GM19467 (cell line): ENCODE measurements at regions not wholly inside any gene's neighbourhood (a gene's known extent, or its start where the extent isn't known, plus 50 kb on each side); places are given as distances from the start of the nearest gene placed in this dataset.

ENCODE experiments used
- ATAC-seq: cut with Tn5 transposase; IDR thresholded peaks from one replicate; pipeline ENCODE4 v1.9.1; 2021; ENCODE audit warnings: mild to moderate bottlenecking, moderate library complexity; ENCODE audit not compliant: unreplicated experiment

GRCh38 chr17:34099859-34100515 is 155.1 kb upstream of the CCL2 start:
- no peak for ATAC-seq

GRCh38 chr17:34107019-34107418 is 148.1 kb upstream of the CCL2 start:
- no peak for ATAC-seq

GRCh38 chr17:34110315-34110714 is 144.8 kb upstream of the CCL2 start:
- no peak for ATAC-seq

GRCh38 chr17:34113089-34113488 is 142.0 kb upstream of the CCL2 start:
- ATAC-seq, result no peak

GRCh38 chr17:34114174-34114573 is 140.9 kb upstream of the CCL2 start:
- ATAC-seq, result no peak

- no peak for ATAC-seq
These were observed 138.8 kb upstream of the CCL2 start for GRCh38 chr17:34116306-34116705.

- ATAC-seq, result no peak
These were observed 137.8 kb upstream of the CCL2 start for GRCh38 chr17:34117332-34117731.

GRCh38 chr17:34117811-34118210 is 137.3 kb upstream of the CCL2 start:
- ATAC-seq, result no peak

- no peak for ATAC-seq
These were observed 136.5 kb upstream of the CCL2 start for GRCh38 chr17:34118564-34118963.

GRCh38 chr17:34121311-34121710 is 133.8 kb upstream of the CCL2 start:
- ATAC-seq, result no peak

GRCh38 chr17:34122515-34122914 is 132.6 kb upstream of the CCL2 start:
- no peak for ATAC-seq

GRCh38 chr17:34125010-34125409 is 130.1 kb upstream of the CCL2 start:
- ATAC-seq, result no peak

- no peak for ATAC-seq
These were observed 129.2 kb upstream of the CCL2 start for GRCh38 chr17:34125921-34126320.

GRCh38 chr17:34126496-34126895 is 128.6 kb upstream of the CCL2 start:
- no peak for ATAC-seq

- no peak for ATAC-seq
These were observed 128.1 kb upstream of the CCL2 start for GRCh38 chr17:34126965-34127364.

GRCh38 chr17:34130544-34130943 is 124.5 kb upstream of the CCL2 start:
- no peak for ATAC-seq

GRCh38 chr17:34131386-34131785 is 123.7 kb upstream of the CCL2 start:
- no peak for ATAC-seq

GRCh38 chr17:34133350-34133749 is 121.7 kb upstream of the CCL2 start:
- no peak for ATAC-seq

GRCh38 chr17:34135841-34136240 is 119.2 kb upstream of the CCL2 start:
- ATAC-seq, result no peak

GRCh38 chr17:34140006-34140405 is 115.1 kb upstream of the CCL2 start:
- ATAC-seq, result no peak

GRCh38 chr17:34141590-34141989 is 113.5 kb upstream of the CCL2 start:
- no peak for ATAC-seq

- no peak for ATAC-seq
These were observed 111.7 kb upstream of the CCL2 start for GRCh38 chr17:34143430-34143829.

GRCh38 chr17:34146440-34147043 is 108.5 kb upstream of the CCL2 start:
- ATAC-seq, result peak; percentile 67
